ENCODE measurements at regions not wholly inside any gene's neighbourhood (a gene's known extent, or its start where the extent isn't known, plus 50 kb on each side); places are given as distances from the start of the nearest gene placed in this dataset.

- no peak for DNase-seq (ENCODE audit: low read depth)
Measured at GRCh38 chr22:49034836-49035817, 792.5 kb downstream of the BRD1 start.

GRCh38 chr22:49033616-49034015 is 794.1 kb downstream of the BRD1 start:
- no peak for DNase-seq (ENCODE audit: low read depth)

GRCh38 chr22:49032821-49033220 is 794.9 kb downstream of the BRD1 start:
- DNase-seq (ENCODE audit: low read depth): no peak

- no peak for DNase-seq (ENCODE audit: low read depth)
Measured at GRCh38 chr22:49031746-49032330, 795.8 kb downstream of the BRD1 start.

GRCh38 chr22:49028111-49028510 is 799.6 kb downstream of the BRD1 start:
- DNase-seq (ENCODE audit: low read depth): no peak

- no peak for DNase-seq (ENCODE audit: low read depth)
Measured at GRCh38 chr22:49027368-49027670, 800.4 kb downstream of the BRD1 start.

- no peak for DNase-seq (ENCODE audit: low read depth)
Measured at GRCh38 chr22:49026494-49027367, 800.9 kb downstream of the BRD1 start.

GRCh38 chr22:49025791-49026493 is 801.7 kb downstream of the BRD1 start:
- no peak for DNase-seq (ENCODE audit: low read depth)

GRCh38 chr22:49024775-49025440 is 802.8 kb downstream of the BRD1 start:
- no peak for DNase-seq (ENCODE audit: low read depth)

GRCh38 chr22:49023879-49024774 is 803.5 kb downstream of the BRD1 start:
- no peak for DNase-seq (ENCODE audit: low read depth)

GRCh38 chr22:49023161-49023878 is 804.4 kb downstream of the BRD1 start:
- no peak for DNase-seq (ENCODE audit: low read depth)

- no peak for DNase-seq (ENCODE audit: low read depth)
Measured at GRCh38 chr22:49022816-49023160, 804.9 kb downstream of the BRD1 start.

- no peak for DNase-seq (ENCODE audit: low read depth)
Measured at GRCh38 chr22:49021926-49022815, 805.5 kb downstream of the BRD1 start.

- no peak for DNase-seq (ENCODE audit: low read depth)
Measured at GRCh38 chr22:49021131-49021925, 806.3 kb downstream of the BRD1 start.

- no peak for DNase-seq (ENCODE audit: low read depth)
Measured at GRCh38 chr22:49019737-49020713, 807.6 kb downstream of the BRD1 start.

GRCh38 chr22:49018601-49019000 is 809.1 kb downstream of the BRD1 start:
- DNase-seq (ENCODE audit: low read depth): no peak
